ACHN (cell line): ENCODE measurements at regions not wholly inside any gene's neighbourhood (a gene's known extent, or its start where the extent isn't known, plus 50 kb on each side); places are given as distances from the start of the nearest gene placed in this dataset.
A peak's percentile ranks its signal among the peaks of the same experiment; 100 is the strongest.

Source experiments
- DNase-seq: peaks from one replicate; pipeline ENCODE4 v3.0.0-alpha.2; 2015
- in situ Hi-C: cut with HindIII; loops from 2 replicates; pipeline ENCODE4 v1.10.0; 2017; ENCODE audit warnings: low sequenced_read_pairs, low pct_ligation_motif_present, low pct_unique_long_range_greater_than_20kb

DNA sequence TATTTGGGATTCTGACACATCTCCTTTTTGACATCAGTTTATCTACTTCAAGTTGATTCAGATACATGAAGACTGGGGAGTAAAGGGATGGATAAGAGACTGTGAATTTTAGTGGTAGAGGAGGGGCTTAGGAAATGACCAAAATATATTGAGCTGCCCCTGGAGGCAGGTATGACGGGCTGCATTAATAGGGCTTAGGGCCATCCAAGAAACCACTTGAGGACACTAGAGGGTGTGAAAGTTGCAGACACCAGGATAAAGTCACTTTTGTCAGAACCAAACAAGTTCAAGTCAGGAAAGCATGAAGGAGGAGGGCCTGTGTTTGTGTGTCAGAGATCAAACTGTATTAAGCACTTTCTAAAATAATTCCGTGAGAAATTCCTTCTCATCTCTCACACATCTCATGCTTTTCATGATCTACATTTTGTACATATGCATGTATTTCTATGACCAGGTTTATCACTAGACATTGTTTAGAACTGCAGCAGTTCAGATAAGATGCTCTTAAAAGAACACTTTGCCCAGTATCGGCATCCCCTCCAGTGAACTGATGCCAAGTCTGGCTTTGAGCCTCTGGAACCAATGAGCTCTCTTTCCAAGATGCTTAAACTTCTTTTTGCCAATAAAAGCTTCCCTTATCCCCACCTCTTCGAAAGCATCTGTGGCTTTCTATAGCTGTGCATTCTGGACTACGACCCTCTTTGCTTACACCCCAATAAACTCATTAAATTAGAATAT is 136.9 kb downstream of the SLC38A1 start:
- no peak for DNase-seq
- in situ Hi-C loops, result no loop called here

DNA sequence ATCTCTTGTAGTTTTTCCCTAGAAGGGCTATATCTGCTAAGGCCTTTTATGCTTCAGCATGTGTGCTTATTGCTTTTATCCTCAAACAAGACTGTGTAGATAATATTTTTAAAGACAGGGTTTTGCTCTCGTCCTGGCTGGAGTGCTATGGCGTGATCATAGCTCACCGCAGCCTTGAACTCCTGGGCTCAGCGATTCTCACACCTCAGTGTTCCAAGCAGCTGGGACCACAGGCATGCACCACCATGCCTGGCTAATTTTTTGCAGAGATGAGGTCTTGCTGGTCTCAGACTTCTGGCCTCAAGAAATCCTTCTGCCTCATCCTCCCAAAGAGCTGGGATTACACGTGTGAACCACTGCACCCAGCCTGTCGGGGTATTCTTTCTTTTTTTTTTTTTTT is 137.3 kb upstream of the SCAF11 start:
- in situ Hi-C loops, result no loop called here
- no peak for DNase-seq

DNA sequence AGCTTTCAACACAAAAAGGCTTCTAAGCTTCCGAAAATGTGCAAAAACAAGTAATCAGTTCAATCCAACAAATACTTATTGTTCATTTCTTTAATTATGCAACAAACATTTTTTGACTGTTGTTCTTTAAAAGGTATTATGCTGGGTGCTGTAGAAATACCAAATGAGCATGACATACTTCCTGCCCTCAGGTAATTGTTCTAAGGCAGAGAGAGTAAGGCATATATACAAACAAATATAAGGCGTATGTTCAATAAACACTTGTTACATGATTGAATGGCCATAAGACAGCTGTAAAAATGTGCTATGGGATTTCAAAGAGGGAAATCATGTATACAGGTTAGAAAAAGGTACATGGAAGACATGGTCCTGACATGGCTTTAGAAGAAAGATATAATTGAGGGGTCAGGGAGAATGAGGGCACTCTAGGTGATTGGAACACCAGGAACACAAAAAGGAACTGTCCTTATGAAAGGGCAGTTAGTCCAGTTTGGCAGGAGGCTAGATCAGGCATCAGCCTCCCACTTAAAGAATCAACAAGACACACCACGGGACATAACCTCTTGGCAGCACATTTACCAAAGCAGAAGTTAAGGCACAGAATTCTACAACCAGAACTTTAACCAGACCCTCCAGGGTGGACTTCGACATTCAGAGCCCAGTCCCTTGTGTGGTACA is 135.8 kb upstream of the SCAF11 start:
- no peak for DNase-seq
- in situ Hi-C loops, result no loop called here

DNA sequence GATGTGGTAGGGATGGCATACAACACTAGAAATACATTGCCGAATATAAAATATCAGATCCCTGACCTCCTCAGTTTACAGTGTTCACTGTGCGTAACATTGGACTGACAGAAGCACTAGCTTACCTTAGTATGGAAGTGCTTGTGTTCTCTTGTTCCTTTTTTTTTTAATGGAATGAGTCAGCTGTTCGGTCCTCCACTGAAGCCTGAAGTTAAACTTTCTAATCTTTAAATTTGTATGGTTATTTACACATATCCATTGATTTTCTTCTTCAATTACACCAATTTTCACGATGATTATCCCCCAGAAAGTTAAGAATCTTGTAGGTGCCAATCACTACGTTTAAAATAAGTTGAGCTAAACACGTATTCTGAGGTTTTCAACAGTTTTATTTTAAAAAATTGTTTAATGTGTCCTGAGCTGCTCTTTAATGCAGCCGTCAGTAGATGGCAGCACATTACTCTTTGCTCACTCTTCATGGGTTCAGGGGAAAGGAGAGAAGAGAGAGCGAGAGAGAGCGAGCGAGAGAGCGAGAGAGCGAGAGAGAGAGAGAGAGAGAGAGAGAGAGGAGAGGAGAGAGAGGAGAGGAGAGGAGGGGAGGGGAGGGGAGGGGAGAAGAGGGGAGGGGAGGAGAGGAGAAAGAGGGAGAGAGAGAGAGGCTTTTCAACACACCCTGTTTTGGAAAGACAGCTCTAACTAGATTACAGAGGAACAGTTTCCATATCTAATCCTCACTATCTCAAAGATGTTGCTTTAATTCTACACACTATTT is 134.7 kb upstream of the SCAF11 start:
- in situ Hi-C loops, result no loop called here
- peak; percentile 85 for DNase-seq

DNA sequence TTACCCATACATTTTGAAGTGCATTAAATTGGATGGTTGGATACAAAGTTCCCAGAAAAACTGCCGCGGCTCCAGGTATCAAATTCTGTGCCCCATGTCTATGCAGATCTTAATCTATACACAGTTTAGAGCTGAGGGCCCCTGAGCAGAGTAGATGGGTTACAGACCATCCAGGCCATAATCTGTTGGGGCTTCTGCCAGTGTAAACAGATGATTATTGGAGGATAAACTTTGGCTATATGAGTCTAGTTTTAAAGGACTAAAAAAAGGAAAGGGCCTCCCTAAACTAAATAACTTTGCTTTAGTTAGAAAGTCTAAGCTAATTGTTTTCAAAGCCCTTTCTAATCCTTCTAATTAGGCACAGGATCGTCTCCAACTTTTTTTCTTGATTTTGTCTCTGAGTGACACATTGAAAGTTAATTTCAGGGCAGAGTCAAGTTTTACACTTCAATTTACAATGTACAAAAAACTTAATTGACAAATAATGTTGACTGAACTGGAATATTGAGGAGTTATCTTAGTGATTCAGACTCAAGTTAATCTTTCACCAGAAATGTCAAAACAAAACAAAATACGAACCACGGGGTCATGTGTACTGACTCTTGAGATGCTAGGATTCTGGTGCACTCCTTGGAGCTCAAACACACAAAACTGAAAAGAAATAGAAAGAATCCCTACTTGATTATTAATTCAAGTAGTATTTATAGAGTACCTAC is 133.9 kb upstream of the SCAF11 start:
- peak; percentile 69 for DNase-seq
- in situ Hi-C loops, result no loop called here

DNA sequence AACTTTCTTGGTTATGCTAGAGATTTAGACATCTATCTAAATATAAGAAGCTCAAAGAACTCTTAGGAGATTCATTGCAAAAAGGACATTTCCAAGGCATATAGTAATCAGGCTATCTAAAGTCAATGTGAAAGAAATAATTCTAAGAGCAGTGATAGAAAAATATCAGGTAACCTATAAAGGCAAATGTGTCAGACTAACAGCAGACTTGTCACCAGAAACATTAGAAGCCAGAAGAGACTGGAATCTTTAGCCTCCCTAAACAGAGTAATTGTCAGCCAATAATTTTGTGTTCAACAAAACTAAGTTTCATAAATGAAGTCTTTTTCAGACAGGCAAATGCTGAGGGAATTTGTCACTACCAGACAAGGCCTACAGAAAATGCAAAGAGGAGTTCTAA is 122.0 kb upstream of the SCAF11 start:
- in situ Hi-C loops, result no loop called here
- DNase-seq, result no peak

DNA sequence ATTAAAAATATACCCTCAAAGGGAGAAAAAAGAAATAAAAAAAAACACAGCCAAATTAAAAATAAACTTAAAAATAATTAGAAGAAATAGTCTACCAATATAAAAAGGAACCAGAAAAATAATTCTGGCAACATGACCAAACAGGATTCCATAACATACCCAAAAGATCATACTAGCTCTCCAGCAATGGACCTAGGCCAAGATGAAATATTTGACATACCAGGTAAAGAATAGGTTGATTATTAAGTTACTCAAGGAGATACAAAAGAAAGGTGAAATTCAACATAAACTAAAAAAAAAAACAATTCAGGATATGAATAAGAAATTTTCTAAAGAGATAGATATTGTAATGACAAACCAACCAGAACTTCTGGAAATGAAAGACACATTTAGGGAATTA is 121.3 kb upstream of the SCAF11 start:
- in situ Hi-C loops, result no loop called here

DNA sequence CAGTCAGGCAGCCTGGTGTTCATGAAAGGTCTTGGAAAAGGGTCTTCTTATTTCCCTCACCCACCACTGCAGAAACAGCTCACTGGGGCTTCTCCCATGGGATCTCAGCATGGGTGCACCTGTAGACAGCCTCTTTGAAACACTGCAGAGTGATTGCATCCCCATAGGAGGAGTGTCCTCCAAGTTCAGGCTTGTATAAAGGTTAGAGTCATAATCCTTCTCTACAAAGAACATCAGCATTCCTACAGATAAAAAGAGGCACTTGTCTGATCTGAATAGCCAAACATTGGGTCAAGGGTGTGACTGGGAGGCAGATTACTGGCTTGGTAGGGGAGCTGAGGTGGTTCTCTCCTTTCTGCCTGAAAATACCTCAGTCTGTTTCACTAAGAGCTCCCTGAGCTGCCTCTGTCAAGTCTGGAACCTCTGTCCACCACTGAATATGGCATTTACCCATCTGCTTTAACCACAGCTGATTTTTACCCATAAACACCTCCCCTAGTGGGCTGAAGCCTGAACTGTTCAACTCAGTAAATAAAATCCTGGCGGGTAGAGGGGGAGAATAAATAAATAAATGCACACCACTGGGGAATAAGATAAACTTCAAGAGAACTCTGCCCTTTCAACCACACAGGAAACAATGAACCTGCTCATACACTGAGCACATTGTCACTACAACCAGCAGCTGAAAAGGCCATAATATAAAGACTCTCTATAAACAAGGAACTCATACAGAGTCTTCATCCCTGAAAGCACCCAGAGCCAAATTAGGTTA is 120.7 kb upstream of the SCAF11 start:
- in situ Hi-C loops, result no loop called here
- DNase-seq, result no peak

More for the DNA sequence above, 121.3 kb upstream of the SCAF11 start:
- no peak for DNase-seq

DNA sequence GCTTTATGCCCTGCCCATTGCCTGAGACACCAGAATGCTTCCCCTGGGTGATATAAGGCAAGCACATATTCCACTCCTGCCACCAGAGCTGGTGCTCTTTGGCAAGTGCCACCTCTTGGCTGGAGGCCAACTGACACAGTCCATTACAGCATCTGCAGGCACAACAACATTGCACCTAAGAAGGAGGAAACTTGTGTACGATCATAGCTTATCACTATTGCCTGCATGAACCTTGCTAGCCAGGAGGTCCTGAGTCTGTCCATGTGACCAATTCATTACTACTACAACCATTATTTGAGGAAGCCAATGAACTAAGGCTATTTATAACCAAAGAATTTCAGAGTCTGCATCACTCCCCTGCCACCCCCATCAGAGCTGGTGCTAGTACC is 119.8 kb upstream of the SCAF11 start:
- in situ Hi-C loops, result no loop called here
- DNase-seq, result no peak

DNA sequence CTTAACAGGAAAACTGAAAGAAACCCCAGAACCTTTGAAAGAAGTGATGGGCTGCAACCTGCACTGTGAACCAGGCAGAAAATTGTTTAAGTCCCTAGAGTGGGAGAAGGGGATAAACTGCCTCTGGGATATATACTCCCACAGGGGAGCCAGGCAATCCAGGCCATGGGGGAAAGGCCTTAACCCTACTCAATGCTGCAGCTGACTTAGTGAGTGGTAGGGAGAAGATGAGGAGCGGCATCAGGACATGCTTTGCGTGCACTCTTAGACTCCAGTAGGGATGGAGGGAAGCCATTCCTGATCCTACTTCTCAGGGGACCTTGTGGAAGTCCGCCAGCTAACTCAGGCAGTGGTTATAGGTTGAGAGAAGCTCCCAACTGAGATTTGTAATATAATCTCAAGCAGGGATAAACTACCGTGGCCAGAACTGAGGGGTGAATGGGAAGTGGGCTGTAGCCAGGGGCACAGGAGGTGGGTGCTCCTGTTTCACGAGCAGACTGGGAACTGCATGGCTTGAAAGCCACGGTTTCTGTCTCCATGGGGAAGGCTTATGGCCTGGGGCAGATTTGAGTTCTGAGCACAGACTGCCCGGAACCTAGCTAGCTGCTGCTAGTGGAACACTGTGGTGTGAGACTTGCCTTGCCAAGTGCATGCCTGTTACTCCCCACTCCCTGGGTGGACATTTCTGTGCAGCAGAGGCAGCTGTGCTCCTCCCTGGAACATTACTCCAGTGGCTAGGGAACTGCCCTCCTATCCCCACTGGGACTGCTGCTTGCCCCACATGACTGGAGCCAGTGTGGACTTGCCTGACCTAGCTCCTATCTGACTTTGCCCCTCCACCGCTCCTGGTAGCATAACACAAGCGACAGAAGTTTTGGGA is 119.2 kb upstream of the SCAF11 start:
- in situ Hi-C loops, result no loop called here
- DNase-seq, result no peak

DNA sequence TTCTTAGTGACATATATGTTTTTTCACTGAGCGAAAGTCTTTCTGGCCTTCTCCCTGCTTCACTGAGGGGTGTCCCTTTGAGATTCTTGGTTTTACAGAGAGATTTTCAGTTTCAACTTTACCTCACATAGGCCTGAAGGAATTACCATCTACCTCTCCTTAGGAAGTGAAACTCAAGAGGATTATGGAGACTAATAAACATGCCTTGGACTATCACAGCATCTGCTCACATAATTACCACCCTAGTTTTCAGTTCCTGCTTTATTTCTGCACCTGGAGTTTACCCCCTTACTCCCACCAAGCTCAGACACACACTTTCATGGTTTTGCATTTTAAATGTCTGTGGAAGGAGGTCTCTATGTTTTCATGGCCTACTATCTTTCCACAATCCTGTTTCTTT is 118.3 kb upstream of the SCAF11 start:
- DNase-seq, result no peak
- in situ Hi-C loops, result no loop called here

DNA sequence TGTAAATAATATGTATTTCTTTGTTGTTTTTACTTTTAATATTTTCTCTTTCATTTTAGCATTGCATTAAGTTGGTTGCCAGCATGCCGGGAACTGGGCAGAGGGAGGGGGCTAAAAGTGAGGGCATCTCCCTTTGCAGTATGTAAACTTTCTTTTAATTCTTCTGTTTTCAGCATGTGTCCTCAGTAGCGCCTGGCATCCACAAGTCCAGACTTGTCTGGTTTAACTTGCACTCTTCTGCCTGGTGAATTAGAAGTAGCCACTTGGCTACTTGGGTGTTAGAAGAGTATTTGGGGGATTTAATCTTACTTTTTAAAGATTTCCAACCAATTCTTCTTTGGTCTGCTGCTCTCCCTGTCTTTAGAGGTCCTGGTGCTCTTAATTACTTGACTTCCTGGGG is 117.2 kb upstream of the SCAF11 start:
- in situ Hi-C loops, result no loop called here
- no peak for DNase-seq

DNA sequence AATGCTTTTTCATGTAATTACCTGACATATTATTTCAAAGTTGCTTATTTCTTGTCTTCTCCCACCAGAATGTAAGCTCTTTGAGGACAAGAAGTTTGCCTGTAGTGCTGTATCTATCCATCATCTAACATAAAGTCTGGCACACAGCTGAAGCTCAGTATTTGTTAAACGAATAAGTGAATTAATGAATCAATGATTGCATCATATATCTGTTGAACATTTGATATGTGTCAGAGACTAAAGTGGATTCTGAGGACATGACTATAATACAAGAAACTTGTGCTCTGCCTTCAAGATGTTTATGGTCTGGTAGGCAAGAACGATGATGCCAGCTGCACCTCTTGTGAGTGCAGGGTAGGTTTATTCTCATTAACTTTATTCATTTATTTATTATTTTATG is 115.4 kb upstream of the SCAF11 start:
- in situ Hi-C loops, result no loop called here
- no peak for DNase-seq

DNA sequence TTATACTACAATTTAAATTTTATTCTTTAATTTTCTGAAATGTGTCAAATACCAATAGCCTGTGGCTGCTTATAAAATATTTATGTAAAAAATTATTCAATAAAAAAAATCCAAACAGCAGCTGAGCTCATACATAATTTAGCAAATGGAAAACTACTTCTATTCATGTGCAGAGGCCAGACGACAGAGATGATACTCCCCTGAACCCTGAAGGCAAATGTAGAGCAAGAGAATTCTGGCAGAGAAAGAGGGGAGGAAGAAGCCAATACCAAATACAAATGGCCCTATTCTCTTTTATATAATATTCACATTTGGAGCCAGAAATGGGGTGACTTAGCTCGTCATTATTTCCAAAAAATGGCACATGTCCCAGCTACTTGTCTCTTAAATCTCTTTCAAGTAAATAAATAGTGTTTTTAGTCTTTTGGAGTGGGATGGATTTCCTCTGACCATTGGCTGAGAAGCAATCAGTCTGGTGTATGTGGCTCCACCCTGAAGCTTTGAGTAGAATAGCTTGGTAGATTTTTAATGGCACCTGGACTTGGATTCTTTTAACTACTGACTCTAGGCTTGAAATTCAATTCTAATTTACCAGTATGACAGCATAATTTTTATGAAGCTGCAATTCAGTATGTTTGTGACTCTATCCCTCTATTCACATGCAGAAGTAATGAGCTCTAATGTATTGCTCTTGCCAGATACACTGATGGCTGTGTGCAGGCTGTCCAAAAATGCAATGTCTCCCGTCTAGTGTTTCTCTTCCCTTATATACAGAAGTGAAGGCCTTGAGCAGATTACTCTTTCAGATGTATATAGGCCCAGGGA is 113.4 kb upstream of the SCAF11 start:
- in situ Hi-C loops, result no loop called here

DNA sequence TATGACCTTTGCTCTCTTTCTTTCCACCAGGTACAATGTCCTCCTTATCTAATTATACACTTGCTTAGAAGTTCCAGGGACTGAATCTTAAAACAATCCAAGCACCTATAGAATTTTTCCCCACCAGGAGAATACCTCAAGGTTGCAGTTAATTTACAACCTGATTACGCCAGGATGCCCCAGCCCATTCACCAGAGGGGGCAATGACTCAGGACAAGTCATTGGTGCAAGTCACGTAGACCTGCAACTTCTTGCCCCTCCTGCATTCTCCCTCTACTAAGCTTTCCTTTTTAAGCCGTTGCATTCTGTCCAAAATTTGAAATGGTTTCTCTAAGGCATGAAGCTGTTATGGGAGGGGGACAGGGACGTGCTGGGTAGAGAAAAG is 111.1 kb upstream of the SCAF11 start:
- in situ Hi-C loops, result no loop called here
- DNase-seq, result peak; percentile 79

More for the DNA sequence above, 113.4 kb upstream of the SCAF11 start:
- DNase-seq, result no peak

DNA sequence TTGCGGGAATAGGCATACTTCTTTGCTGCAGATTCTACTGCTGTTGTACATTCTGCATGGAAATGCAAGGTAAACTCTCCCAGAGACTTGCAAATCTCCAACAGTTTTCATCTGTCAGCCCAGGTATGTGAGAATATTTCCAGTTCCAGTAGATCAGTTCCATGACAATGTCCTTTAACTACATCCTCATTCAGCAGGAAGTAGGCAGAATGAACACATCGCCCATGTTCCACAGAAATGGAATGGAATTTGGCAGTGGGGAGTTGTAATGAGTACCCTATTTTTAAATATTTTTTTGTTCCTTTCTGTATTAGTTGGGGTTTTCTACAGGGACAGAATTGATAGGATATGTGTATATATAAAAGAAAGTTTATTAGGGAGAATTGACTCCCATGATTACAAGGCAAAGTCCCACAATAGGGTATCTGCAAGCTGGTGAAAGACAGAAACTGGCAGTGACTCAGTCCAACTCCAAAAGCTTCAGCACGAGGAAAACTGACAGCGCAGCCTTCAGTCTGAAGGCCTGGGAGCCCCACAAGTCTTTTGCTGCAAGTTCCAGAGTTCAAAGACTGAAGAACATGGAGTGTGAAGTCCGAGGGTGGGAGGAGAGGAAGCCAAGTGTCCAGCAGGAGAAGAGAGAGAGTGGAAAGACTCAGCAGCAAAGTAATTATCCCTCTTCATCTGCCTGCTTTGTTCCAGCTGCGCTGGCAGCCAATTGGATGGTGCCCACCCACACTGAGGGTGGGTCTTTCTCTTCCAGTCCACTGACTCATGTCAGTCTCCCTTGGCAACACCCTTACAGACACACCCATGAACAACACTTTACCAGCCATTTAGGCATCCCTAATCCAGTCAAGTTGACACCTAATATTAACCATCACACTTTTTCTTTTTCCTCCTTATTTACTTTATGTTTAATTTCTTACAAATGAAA is 110.4 kb upstream of the SCAF11 start:
- in situ Hi-C loops, result no loop called here
- DNase-seq, result peak; percentile 67
